Stimulated activated CD4-positive, alpha-beta T cell treated with anti-CD3 and anti-CD28 coated beads, Interleukin-2, amount 100 ng/mL, for 4 hours (primary cell): ENCODE measurements at regions not wholly inside any gene's neighbourhood (a gene's known extent, or its start where the extent isn't known, plus 50 kb on each side); places are given as distances from the start of the nearest gene placed in this dataset.
"Not testable (repeated sequence)": the region's sequence is repeated elsewhere in the genome, so short reads cannot be mapped to it uniquely, and the experiment has no call there.

Experiments
- DNase-seq: peaks from one replicate; pipeline ENCODE4 v3.0.0-alpha.2; 2020; ENCODE audit warnings: low read depth

- DNase-seq = no peak
Observed at GRCh38 chr14:82587226-82587625, 1053.6 kb upstream of the SEL1L start.

- no peak for DNase-seq
Observed at GRCh38 chr14:82595466-82595865, 1061.8 kb upstream of the SEL1L start.

- no peak for DNase-seq
Observed at GRCh38 chr14:82602794-82603193, 1069.1 kb upstream of the SEL1L start.

- no peak for DNase-seq
Observed at GRCh38 chr14:82604819-82605218, 1071.2 kb upstream of the SEL1L start.

- no peak for DNase-seq
Observed at GRCh38 chr14:82621881-82622450, 1088.3 kb upstream of the SEL1L start.

- DNase-seq = no peak
Observed at GRCh38 chr14:82626156-82627066, 1092.8 kb upstream of the SEL1L start.

GRCh38 chr14:82635915-82636314 is 1102.3 kb upstream of the SEL1L start:
- DNase-seq = no peak

GRCh38 chr14:82636426-82636825 is 1102.8 kb upstream of the SEL1L start:
- no peak for DNase-seq

- no peak for DNase-seq
Observed at GRCh38 chr14:82641050-82641540, 1107.4 kb upstream of the SEL1L start.

- no peak for DNase-seq
Observed at GRCh38 chr14:82642425-82642824, 1108.8 kb upstream of the SEL1L start.

- no peak for DNase-seq
Observed at GRCh38 chr14:82647088-82647810, 1113.6 kb upstream of the SEL1L start.

GRCh38 chr14:82655770-82656169 is 1122.1 kb upstream of the SEL1L start:
- no peak for DNase-seq

- DNase-seq = no peak
Observed at GRCh38 chr14:82657186-82657675, 1123.6 kb upstream of the SEL1L start.

- no peak for DNase-seq
Observed at GRCh38 chr14:82661258-82661657, 1127.6 kb upstream of the SEL1L start.

- no peak for DNase-seq
Observed at GRCh38 chr14:82667006-82667405, 1133.4 kb upstream of the SEL1L start.

GRCh38 chr14:82667501-82667900 is 1133.8 kb upstream of the SEL1L start:
- no peak for DNase-seq

- no peak for DNase-seq
Observed at GRCh38 chr14:82676403-82676802, 1142.8 kb upstream of the SEL1L start.

GRCh38 chr14:82689948-82690347 is 1156.3 kb upstream of the SEL1L start:
- DNase-seq = no peak

- not testable (repeated sequence) for DNase-seq
Observed at GRCh38 chr14:82691191-82691590, 1157.5 kb upstream of the SEL1L start.

GRCh38 chr14:82694820-82695219 is 1161.2 kb upstream of the SEL1L start:
- no peak for DNase-seq

- no peak for DNase-seq
Observed at GRCh38 chr14:82704218-82704617, 1170.6 kb upstream of the SEL1L start.

GRCh38 chr14:82710267-82710841 is 1176.7 kb upstream of the SEL1L start:
- DNase-seq = no peak
